Activated T-helper 2 cell treated with anti-CD3 and anti-CD28 coated beads, Interferon-gamma antibody, Interleukin-2, Interleukin-4, amounts not matched to agents 10 μg/mL and 5 μg/mL and 100 μg/mL, durations not matched to agents 14 hours and 24 hours and 36 hours (primary cell): ENCODE measurements at regions not wholly inside any gene's neighbourhood (a gene's known extent, or its start where the extent isn't known, plus 50 kb on each side); places are given as distances from the start of the nearest gene placed in this dataset.

Experiments
- DNase-seq: peaks from one replicate; pipeline ENCODE4 v3.0.0; 2021; ENCODE audit warnings: low spot score
- H3K27ac Mint-ChIP-seq: one replicate; pipeline ENCODE4 v1.8.0; 2021; ENCODE audit warnings: mixed read lengths
- H3K27me3 Mint-ChIP-seq: one replicate; pipeline ENCODE4 v1.8.0; 2021; ENCODE audit warnings: low read depth, mixed read lengths
- H3K36me3 Mint-ChIP-seq: one replicate; pipeline ENCODE4 v1.8.0; 2021; ENCODE audit warnings: low read depth, mixed read lengths
- H3K4me1 Mint-ChIP-seq: one replicate; pipeline ENCODE4 v1.8.0; 2021; ENCODE audit warnings: low read depth, mixed read lengths
- H3K4me3 Mint-ChIP-seq: one replicate; pipeline ENCODE4 v1.8.0; 2021; ENCODE audit warnings: low read depth, mild to moderate bottlenecking, moderate library complexity, mixed read lengths
- H3K9me3 Mint-ChIP-seq: one replicate; pipeline ENCODE4 v1.8.0; 2021; ENCODE audit warnings: mixed read lengths
- intact Hi-C: fragments of 100-400 bp; cut with micrococcal nuclease; formaldehyde crosslinking; loops from one replicate; pipeline ENCODE4 v1.15.1; 2023

DNA sequence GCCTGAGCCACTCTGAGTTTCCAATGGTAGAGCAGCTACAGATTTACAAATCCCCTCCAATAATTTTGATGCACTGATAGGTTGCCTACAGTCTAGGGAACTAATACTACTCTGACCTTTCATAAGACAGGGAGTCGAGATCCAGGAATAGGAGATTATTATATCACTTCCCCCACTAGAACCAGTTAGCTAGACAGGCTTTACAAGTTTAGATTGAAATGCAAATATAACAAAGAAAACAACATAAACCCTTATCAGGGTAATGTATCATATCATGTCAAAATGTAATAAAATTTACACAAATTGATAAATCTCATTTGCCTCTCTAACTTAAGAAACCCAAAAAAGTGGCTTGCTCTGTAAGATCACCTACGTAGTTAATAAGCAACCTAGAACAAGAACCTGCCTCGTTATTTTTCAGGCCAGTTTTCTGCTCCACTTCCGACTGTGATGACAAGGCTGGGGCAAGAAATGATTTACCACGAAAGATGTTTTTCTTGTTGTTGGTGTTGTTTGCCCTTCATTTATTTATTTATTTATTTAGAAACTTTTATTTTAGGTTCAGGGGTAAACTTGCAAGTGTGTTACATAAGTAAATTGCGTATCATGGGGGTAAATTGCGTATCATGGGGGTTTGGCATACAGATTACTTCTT is 504.2 kb upstream of the ID4 start:
- no peak for DNase-seq
- H3K27me3 Mint-ChIP-seq = no peaks in the 10 kb centered on the region
- no peaks in the 10 kb centered on the region for H3K4me1 Mint-ChIP-seq
- no peak overlapping the region for H3K4me3 Mint-ChIP-seq
- no peaks in the 10 kb centered on the region for H3K36me3 Mint-ChIP-seq
- peaks cover 7% of the 10 kb centered on the region for H3K9me3 Mint-ChIP-seq
- intact Hi-C loops = no loop called here
- H3K27ac Mint-ChIP-seq = no peak overlapping the region

DNA sequence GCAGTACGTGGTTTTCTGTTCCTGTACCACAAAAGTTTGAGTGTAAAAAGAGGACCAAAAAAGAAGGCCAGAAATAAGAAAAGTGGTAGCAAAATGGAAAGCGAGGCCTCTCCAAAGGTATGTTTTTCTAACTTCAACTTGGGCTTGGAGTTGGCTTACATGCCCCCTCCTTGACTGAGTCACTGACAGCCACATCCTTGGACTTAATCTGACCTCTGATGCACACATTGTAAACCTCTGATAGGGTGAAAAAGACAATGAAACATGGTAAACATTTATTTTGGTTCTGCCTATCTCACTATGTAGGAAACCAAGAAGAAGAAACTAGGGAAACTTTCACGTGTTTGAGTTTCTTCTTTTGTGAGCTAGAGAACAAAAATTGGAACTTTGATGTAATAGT is 503.2 kb upstream of the ID4 start:
- H3K36me3 Mint-ChIP-seq = no peaks in the 10 kb centered on the region
- H3K4me3 Mint-ChIP-seq = no peak overlapping the region
- intact Hi-C loops = no loop called here
- no peak overlapping the region for H3K27ac Mint-ChIP-seq
- no peaks in the 10 kb centered on the region for H3K4me1 Mint-ChIP-seq
- DNase-seq = no peak
- H3K9me3 Mint-ChIP-seq = peaks cover 7% of the 10 kb centered on the region
- H3K27me3 Mint-ChIP-seq = no peaks in the 10 kb centered on the region

DNA sequence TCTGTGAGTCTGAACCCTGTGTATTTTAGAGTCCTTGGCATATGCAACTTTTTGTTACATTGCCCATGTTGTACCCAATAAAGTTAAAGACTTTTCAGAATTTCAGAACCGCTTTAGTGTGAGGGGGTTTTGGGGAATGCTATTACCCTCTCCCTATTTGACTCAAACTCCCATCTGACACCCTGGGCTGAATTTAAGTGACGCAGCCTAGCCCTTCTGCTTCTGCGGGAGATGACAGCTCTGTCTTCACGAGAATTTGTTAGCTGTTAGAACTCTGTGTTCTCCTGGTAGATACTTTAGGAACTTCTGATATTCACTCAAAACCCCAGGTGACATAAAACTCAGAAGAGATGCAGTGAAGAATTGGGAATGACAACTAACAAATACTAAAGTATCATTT is 500.6 kb upstream of the ID4 start:
- intact Hi-C loops = no loop called here
- Mint-ChIP-seq H3K4me1 (no peaks in the 10 kb centered on the region), H3K4me3 (no peak overlapping the region), H3K9me3 (peaks cover 10% of the 10 kb centered on the region), H3K27ac (no peak overlapping the region), H3K36me3 (no peaks in the 10 kb centered on the region), H3K27me3 (no peaks in the 10 kb centered on the region)
- no peak for DNase-seq

DNA sequence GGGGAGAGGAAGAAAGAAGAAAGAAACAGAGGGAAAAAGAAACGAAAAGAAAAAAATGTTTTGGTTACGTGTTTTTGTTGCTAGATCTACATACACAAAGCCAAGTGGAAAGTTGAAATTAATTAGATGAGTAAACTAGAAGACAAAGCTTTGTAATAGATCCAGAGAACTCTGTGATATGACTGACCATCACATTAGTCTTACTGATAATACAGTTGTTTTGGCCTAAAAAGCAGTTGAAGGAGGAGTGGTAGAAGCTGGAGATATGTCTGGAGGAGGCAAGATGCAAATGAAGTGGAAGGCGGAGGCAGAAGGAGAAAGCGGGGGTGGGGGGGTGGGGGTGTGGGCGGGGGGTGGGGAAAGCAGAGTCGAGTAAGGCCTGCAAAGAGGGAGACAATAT is 500.1 kb upstream of the ID4 start:
- H3K36me3 Mint-ChIP-seq = no peaks in the 10 kb centered on the region

DNA sequence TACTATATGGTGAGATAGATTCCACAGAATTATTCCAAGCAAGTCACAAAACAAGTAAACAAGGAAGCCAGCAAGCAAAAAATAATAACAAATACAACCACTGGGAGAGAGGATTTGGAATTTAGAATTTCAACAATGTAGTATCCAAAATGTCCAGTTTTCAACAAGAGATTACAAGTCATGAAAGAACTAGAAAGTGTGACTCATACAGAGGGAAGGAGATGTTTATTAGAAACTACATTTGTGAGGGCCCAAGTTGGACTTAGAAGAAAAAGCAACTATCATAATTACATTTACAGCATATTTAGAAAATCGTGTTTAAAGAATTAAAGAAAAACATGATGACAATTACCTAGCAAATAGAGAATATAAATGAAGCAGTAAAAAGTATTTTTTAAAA is 494.6 kb upstream of the ID4 start:
- Mint-ChIP-seq H3K9me3 (peaks cover 23% of the 10 kb centered on the region), H3K4me1 (no peaks in the 10 kb centered on the region), H3K27ac (no peak overlapping the region), H3K36me3 (no peaks in the 10 kb centered on the region), H3K27me3 (no peaks in the 10 kb centered on the region), H3K4me3 (no peak overlapping the region)
- DNase-seq = no peak
- intact Hi-C loops = no loop called here

More for the DNA sequence above, 500.1 kb upstream of the ID4 start:
- intact Hi-C loops = no loop called here
- Mint-ChIP-seq H3K4me3 (no peak overlapping the region), H3K27ac (no peak overlapping the region), H3K9me3 (peaks cover 12% of the 10 kb centered on the region), H3K27me3 (no peaks in the 10 kb centered on the region), H3K4me1 (no peaks in the 10 kb centered on the region)
- DNase-seq = no peak

DNA sequence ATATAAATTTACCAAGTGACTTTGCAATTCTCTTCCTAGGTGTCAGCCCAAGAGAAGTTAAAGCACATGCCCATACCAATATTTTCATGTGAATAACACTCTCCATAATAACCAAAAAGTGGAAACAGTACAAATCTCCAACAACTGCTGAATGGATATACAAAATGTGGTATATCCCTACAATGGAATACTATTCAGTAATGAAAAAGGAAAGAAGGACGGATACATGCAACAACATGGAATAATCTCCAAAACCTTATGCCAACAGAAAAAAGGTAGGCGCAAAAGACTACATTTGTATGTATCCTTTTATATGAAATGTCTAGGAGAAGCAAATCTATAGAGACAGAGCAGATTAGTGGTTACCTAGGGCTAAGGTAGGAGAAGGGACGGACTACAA is 487.7 kb upstream of the ID4 start:
- Mint-ChIP-seq H3K27ac (no peak overlapping the region), H3K9me3 (peaks cover 25% of the 10 kb centered on the region), H3K36me3 (no peaks in the 10 kb centered on the region), H3K27me3 (no peaks in the 10 kb centered on the region), H3K4me3 (no peak overlapping the region), H3K4me1 (no peaks in the 10 kb centered on the region)
- DNase-seq = no peak
- intact Hi-C loops = no loop called here

- Mint-ChIP-seq H3K4me3 (no peak overlapping the region), H3K27me3 (no peaks in the 10 kb centered on the region), H3K27ac (no peak overlapping the region), H3K4me1 (no peaks in the 10 kb centered on the region), H3K36me3 (no peaks in the 10 kb centered on the region), H3K9me3 (peaks cover 22% of the 10 kb centered on the region)
- intact Hi-C loops = no loop called here
- no peak for DNase-seq
These were observed 483.0 kb upstream of the ID4 start for GRCh38 chr6:19354181-19354580.

- Mint-ChIP-seq H3K4me1 (no peaks in the 10 kb centered on the region), H3K27me3 (no peaks in the 10 kb centered on the region)
- intact Hi-C loops = no loop called here
These were observed 480.5 kb upstream of the ID4 start for GRCh38 chr6:19356692-19357091.

DNA sequence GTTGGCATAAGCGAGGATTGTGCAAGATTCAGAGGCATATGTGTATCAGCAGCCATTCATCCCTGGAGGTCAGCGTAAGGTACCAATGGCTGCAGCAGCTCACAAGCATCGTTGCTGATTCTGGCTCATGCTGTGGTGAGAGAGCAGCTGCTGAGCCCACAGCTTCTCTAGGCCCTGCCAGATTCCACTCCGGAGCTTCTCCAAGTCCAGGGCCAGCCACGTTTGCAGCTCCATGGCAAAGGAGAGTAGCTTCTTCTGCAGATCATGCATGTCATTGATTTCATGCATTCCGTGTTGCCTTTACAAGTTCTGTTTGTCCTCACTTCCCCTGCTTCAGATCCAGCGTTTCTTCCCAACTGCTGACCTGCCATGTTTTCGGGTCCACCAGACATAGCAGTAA is 474.8 kb upstream of the ID4 start:
- no peak for DNase-seq
- Mint-ChIP-seq H3K27ac (no peak overlapping the region), H3K36me3 (no peaks in the 10 kb centered on the region), H3K9me3 (peaks cover 3% of the 10 kb centered on the region), H3K27me3 (no peaks in the 10 kb centered on the region), H3K4me1 (no peaks in the 10 kb centered on the region), H3K4me3 (no peak overlapping the region)
- intact Hi-C loops = no loop called here

More at GRCh38 chr6:19356692-19357091, 480.5 kb upstream of the ID4 start:
- Mint-ChIP-seq H3K27ac (no peak overlapping the region), H3K36me3 (no peaks in the 10 kb centered on the region), H3K9me3 (peaks cover 11% of the 10 kb centered on the region), H3K4me3 (no peak overlapping the region)
- DNase-seq = no peak

DNA sequence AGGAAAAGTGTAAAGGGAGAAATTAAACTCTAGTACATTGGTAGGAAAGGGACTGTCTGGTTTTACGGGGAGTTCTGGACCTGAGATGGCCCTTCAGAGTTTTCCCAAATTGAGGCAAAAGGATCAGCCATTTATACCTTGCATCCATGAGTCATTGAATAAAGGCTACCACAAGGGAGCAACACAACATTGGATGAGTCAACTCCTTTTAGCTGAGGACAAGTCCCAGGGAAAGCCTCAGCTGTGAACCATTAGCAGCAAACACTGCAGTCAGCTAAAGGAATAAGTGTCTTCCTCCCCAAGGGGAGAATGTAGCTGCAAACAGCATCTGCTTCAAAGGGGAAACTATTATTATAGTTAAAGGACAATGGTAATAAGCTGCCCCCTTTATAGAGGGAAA is 468.7 kb upstream of the ID4 start:
- no peak overlapping the region for H3K27ac Mint-ChIP-seq
- no peak overlapping the region for H3K4me3 Mint-ChIP-seq
- intact Hi-C loops = no loop called here
- H3K36me3 Mint-ChIP-seq = no peaks in the 10 kb centered on the region
- H3K4me1 Mint-ChIP-seq = no peaks in the 10 kb centered on the region
- H3K27me3 Mint-ChIP-seq = no peaks in the 10 kb centered on the region
- DNase-seq = no peak
- H3K9me3 Mint-ChIP-seq = peaks cover 11% of the 10 kb centered on the region

GRCh38 chr6:19369785-19370184 is 467.4 kb upstream of the ID4 start:
- intact Hi-C loops = no loop called here
- Mint-ChIP-seq H3K4me1 (no peaks in the 10 kb centered on the region), H3K4me3 (no peak overlapping the region), H3K9me3 (peaks cover 15% of the 10 kb centered on the region), H3K27me3 (no peaks in the 10 kb centered on the region), H3K36me3 (no peaks in the 10 kb centered on the region), H3K27ac (no peak overlapping the region)
- no peak for DNase-seq

DNA sequence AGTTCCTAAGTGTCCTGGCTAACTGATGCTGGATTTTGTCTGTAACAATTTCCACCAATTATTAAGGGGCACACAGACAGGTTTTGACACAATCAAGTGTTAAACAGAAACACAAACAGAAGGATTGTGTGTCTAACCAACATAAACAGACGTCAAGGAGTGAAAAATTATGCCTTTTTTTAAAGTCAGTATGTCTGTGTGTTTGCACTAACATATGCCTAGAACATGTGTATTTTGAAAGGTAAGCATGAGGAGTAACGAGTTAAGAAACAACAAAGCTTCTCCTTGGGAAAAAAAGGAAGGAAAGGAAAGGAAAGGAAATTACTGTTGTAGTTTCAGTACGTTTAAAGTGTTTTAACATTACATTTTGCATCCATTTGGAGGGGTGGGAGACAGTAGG is 466.3 kb upstream of the ID4 start:
- intact Hi-C loops = no loop called here
- no peaks in the 10 kb centered on the region for H3K27me3 Mint-ChIP-seq
- no peak for DNase-seq
- H3K27ac Mint-ChIP-seq = no peak overlapping the region
- no peak overlapping the region for H3K4me3 Mint-ChIP-seq
- peaks cover 15% of the 10 kb centered on the region for H3K9me3 Mint-ChIP-seq
- no peaks in the 10 kb centered on the region for H3K36me3 Mint-ChIP-seq
- H3K4me1 Mint-ChIP-seq = no peaks in the 10 kb centered on the region

GRCh38 chr6:19375613-19376012 is 461.6 kb upstream of the ID4 start:
- Mint-ChIP-seq H3K9me3 (peaks cover 15% of the 10 kb centered on the region), H3K27ac (no peak overlapping the region), H3K36me3 (no peaks in the 10 kb centered on the region), H3K27me3 (no peaks in the 10 kb centered on the region), H3K4me1 (no peaks in the 10 kb centered on the region), H3K4me3 (no peak overlapping the region)
- intact Hi-C loops = no loop called here
- DNase-seq = no peak

- Mint-ChIP-seq H3K9me3 (peaks cover 15% of the 10 kb centered on the region), H3K36me3 (no peaks in the 10 kb centered on the region), H3K27me3 (no peaks in the 10 kb centered on the region), H3K27ac (no peak overlapping the region), H3K4me3 (no peak overlapping the region), H3K4me1 (no peaks in the 10 kb centered on the region)
- intact Hi-C loops = no loop called here
- no peak for DNase-seq
These were observed 459.4 kb upstream of the ID4 start for GRCh38 chr6:19377722-19378121.
